CD8-positive, alpha-beta memory T cell (primary cell): ENCODE measurements at regions not wholly inside any gene's neighbourhood (a gene's known extent, or its start where the extent isn't known, plus 50 kb on each side); places are given as distances from the start of the nearest gene placed in this dataset.
"Not testable (repeated sequence)": the region's sequence is repeated elsewhere in the genome, so short reads cannot be mapped to it uniquely, and the experiment has no call there.

ENCODE experiments used
- CTCF ChIA-PET: fragments of 350-600 bp; sonication (Branson Sonifier 250); formaldehyde crosslinking; loops from one replicate; lab custom pipeline; 2021; ENCODE audit warnings: antibody characterized with exemption; lab: Charles Lee
- POLR2A ChIA-PET: fragments of 350-600 bp; sonication (Branson Sonifier 250); formaldehyde crosslinking; loops from one replicate; lab custom pipeline; 2021; ENCODE audit warnings: antibody characterized with exemption; lab: Charles Lee
- DNase-seq, 5 donors: peaks; one replicate each; pipeline versions ENCODE4 v3.0.0 to v3.0.0-alpha.2; 2020 to 2022; ENCODE audit warnings: mixed read lengths in 1 of 5
- H3K27ac ChIP-seq: one replicate; pipeline ENCODE4 v1.7.0; 2013; ENCODE audit warnings: low read depth, mild to moderate bottlenecking, low read length, moderate library complexity
- H3K27me3 ChIP-seq: 2 replicates; pipeline ENCODE4 v1.7.0; 2013; ENCODE audit warnings: low read length, mild to moderate bottlenecking; ENCODE audit not compliant: insufficient read depth, poor library complexity, severe bottlenecking
- H3K36me3 ChIP-seq: 2 replicates; pipeline ENCODE4 v1.7.0; 2013; ENCODE audit warnings: mild to moderate bottlenecking, low read length, moderate library complexity; ENCODE audit not compliant: insufficient read depth
- H3K4me1 ChIP-seq: 2 replicates; pipeline ENCODE4 v1.7.0; 2013; ENCODE audit warnings: mild to moderate bottlenecking, low read length, moderate library complexity; ENCODE audit not compliant: insufficient read depth
- H3K4me3 ChIP-seq: 2 replicates; pipeline ENCODE4 v1.7.0; 2013; ENCODE audit warnings: mild to moderate bottlenecking, low read length
- H3K9me3 ChIP-seq: 2 replicates; pipeline ENCODE4 v1.7.0; 2013; ENCODE audit warnings: mild to moderate bottlenecking, low read length
- H3K27ac Mint-ChIP-seq, 8 donors: one replicate each; pipeline ENCODE4 v1.8.0; 2020 to 2021; ENCODE audit warnings: mixed read lengths in 8 of 8, mild to moderate bottlenecking in 6 of 8, inconsistent platforms in 3 of 8, moderate library complexity in 3 of 8
- H3K27me3 Mint-ChIP-seq, 2 donors: one replicate each; pipeline ENCODE4 v1.8.0; 2020 to 2021; ENCODE audit warnings: mixed read lengths in 2 of 2, mild to moderate bottlenecking in 1 of 2, moderate library complexity in 1 of 2
- H3K36me3 Mint-ChIP-seq, 3 donors: one replicate each; pipeline ENCODE4 v1.8.0; 2020 to 2021; ENCODE audit warnings: mixed read lengths in 3 of 3, inconsistent platforms in 1 of 3, mild to moderate bottlenecking in 1 of 3
- H3K4me1 Mint-ChIP-seq, 3 donors: one replicate each; pipeline ENCODE4 v1.8.0; 2020 to 2021; ENCODE audit warnings: mixed read lengths in 3 of 3, inconsistent platforms in 1 of 3, mild to moderate bottlenecking in 1 of 3
- H3K4me3 Mint-ChIP-seq, 7 donors: one replicate each; pipeline ENCODE4 v1.8.0; 2020 to 2021; ENCODE audit warnings: mixed read lengths in 7 of 7, mild to moderate bottlenecking in 6 of 7, moderate library complexity in 4 of 7, inconsistent platforms in 2 of 7
- H3K9me3 Mint-ChIP-seq, 5 donors: one replicate each; pipeline ENCODE4 v1.8.0; 2020 to 2022; ENCODE audit warnings: mixed read lengths in 5 of 5, mild to moderate bottlenecking in 3 of 5, moderate library complexity in 2 of 5, inconsistent platforms in 1 of 5

- peaks cover 8 to 25% (median 20%) of the 10 kb centered on the region in 5 donors for H3K9me3 Mint-ChIP-seq
- Histone ChIP-seq H3K4me1 (no peaks in the 10 kb centered on the region), H3K9me3 (no peaks in the 10 kb centered on the region), H3K27me3 (no peaks in the 10 kb centered on the region), H3K27ac (no peak overlapping the region), H3K4me3 (no peak overlapping the region), H3K36me3 (no peaks in the 10 kb centered on the region)
- no peak overlapping the region for H3K27ac Mint-ChIP-seq
- DNase-seq, result no peak
- no peaks in the 10 kb centered on the region for H3K27me3 Mint-ChIP-seq
- peaks cover 19 to 30% (median 22%) of the 10 kb centered on the region in 3 donors for H3K4me1 Mint-ChIP-seq
- no peak overlapping the region for H3K4me3 Mint-ChIP-seq
- POLR2A ChIA-PET, result no interaction called here
- CTCF ChIA-PET, result no interaction called here
- peaks cover 3 to 63% (median 12%) of the 10 kb centered on the region in 3 donors for H3K36me3 Mint-ChIP-seq
These were observed 139.1 kb upstream of the ARG1 start for GRCh38 chr6:131433927-131434326.

GRCh38 chr6:131436358-131436757 lies 136.7 kb upstream of the ARG1 start:
- no peak overlapping the region for H3K4me3 ChIP-seq
- ChIA-PET CTCF (no interaction called here), POLR2A (no interaction called here)
- no peak overlapping the region for H3K27ac ChIP-seq
- H3K4me1 Mint-ChIP-seq, result peaks cover 26 to 39% (median 28%) of the 10 kb centered on the region in 3 donors
- DNase-seq, result no peak
- H3K4me3 Mint-ChIP-seq, result peak overlapping the region in 1 of 7 donors; percentile 9
- peak overlapping the region in 1 of 8 donors; percentile 23 for H3K27ac Mint-ChIP-seq
- peaks cover 3 to 66% (median 11%) of the 10 kb centered on the region in 3 donors for H3K36me3 Mint-ChIP-seq
- H3K27me3 Mint-ChIP-seq, result no peaks in the 10 kb centered on the region
- no peaks in the 10 kb centered on the region for H3K27me3 ChIP-seq
- peaks cover 8 to 24% (median 20%) of the 10 kb centered on the region in 5 donors for H3K9me3 Mint-ChIP-seq
- no peaks in the 10 kb centered on the region for H3K36me3 ChIP-seq
- H3K9me3 ChIP-seq, result no peaks in the 10 kb centered on the region
- no peaks in the 10 kb centered on the region for H3K4me1 ChIP-seq

GRCh38 chr6:131443014-131443413 lies 130.0 kb upstream of the ARG1 start:
- peaks cover 0 to 1% of the 10 kb centered on the region in 2 donors for H3K27me3 Mint-ChIP-seq
- H3K4me3 Mint-ChIP-seq, result peak overlapping the region; percentile 28 to 96 (median 82)
- H3K9me3 Mint-ChIP-seq, result peaks cover 0 to 3% (median 0%) of the 10 kb centered on the region in 5 donors
- ChIA-PET POLR2A (no interaction called here), CTCF (no interaction called here)
- Histone ChIP-seq H3K4me3 (peak overlapping the region; percentile 68), H3K27ac (no peak overlapping the region), H3K36me3 (no peaks in the 10 kb centered on the region), H3K27me3 (no peaks in the 10 kb centered on the region), H3K9me3 (no peaks in the 10 kb centered on the region), H3K4me1 (peaks cover 13% of the 10 kb centered on the region)
- peaks cover 1 to 26% (median 2%) of the 10 kb centered on the region in 3 donors for H3K36me3 Mint-ChIP-seq
- H3K27ac Mint-ChIP-seq, result peak overlapping the region in 6 of 8 donors; percentile 7 to 94 (median 58)
- H3K4me1 Mint-ChIP-seq, result peaks cover 26 to 43% (median 33%) of the 10 kb centered on the region in 3 donors
- DNase-seq, result no peak

- Mint-ChIP-seq H3K4me3 (peak overlapping the region; percentile 54 to 96 (median 82)), H3K36me3 (peaks cover 1 to 21% (median 2%) of the 10 kb centered on the region in 3 donors), H3K27ac (peak overlapping the region in 7 of 8 donors; percentile 64 to 94 (median 77)), H3K27me3 (peaks cover 0 to 1% of the 10 kb centered on the region in 2 donors), H3K9me3 (peaks cover 0 to 2% (median 0%) of the 10 kb centered on the region in 5 donors), H3K4me1 (peaks cover 26 to 39% (median 33%) of the 10 kb centered on the region in 3 donors)
- ChIA-PET CTCF (no interaction called here), POLR2A (no interaction called here)
- H3K4me1 ChIP-seq, result peaks cover 13% of the 10 kb centered on the region
- H3K9me3 ChIP-seq, result no peaks in the 10 kb centered on the region
- no peaks in the 10 kb centered on the region for H3K36me3 ChIP-seq
- H3K4me3 ChIP-seq, result peak overlapping the region; percentile 68
- no peaks in the 10 kb centered on the region for H3K27me3 ChIP-seq
- DNase-seq, result peak in 1 of 5 donors; percentile 48
- no peak overlapping the region for H3K27ac ChIP-seq
These were observed 129.5 kb upstream of the ARG1 start for GRCh38 chr6:131443514-131443913.

GRCh38 chr6:131445356-131445755 lies 127.7 kb upstream of the ARG1 start:
- not testable (repeated sequence) for H3K27me3 ChIP-seq, H3K4me3 ChIP-seq, H3K27ac Mint-ChIP-seq, H3K9me3 Mint-ChIP-seq, H3K27ac ChIP-seq, H3K9me3 ChIP-seq, H3K27me3 Mint-ChIP-seq, H3K4me3 Mint-ChIP-seq, H3K36me3 Mint-ChIP-seq, DNase-seq, H3K36me3 ChIP-seq
- H3K4me1 Mint-ChIP-seq, result peaks cover 18 to 27% (median 23%) of the 10 kb centered on the region in 3 donors
- CTCF ChIA-PET, result interaction anchor here (0.8 kb wide), 1 partner anchor 15 kb away, joined by 3 read pairs; no protein-coding TSS in a partner anchor
- peaks cover 13% of the 10 kb centered on the region for H3K4me1 ChIP-seq
- POLR2A ChIA-PET, result interaction anchor here (0.6 kb wide), 1 partner anchor 15 kb away, joined by 3 read pairs; no protein-coding TSS in a partner anchor

- Histone ChIP-seq H3K4me1 (no peaks in the 10 kb centered on the region), H3K9me3 (no peaks in the 10 kb centered on the region), H3K4me3 (no peak overlapping the region), H3K27ac (no peak overlapping the region), H3K36me3 (no peaks in the 10 kb centered on the region), H3K27me3 (no peaks in the 10 kb centered on the region)
- peaks cover 7 to 11% (median 9%) of the 10 kb centered on the region in 3 donors for H3K4me1 Mint-ChIP-seq
- peaks cover 0 to 4% (median 0%) of the 10 kb centered on the region in 3 donors for H3K36me3 Mint-ChIP-seq
- H3K27me3 Mint-ChIP-seq, result no peaks in the 10 kb centered on the region
- ChIA-PET CTCF (no interaction called here), POLR2A (no interaction called here)
- DNase-seq, result no peak
- H3K4me3 Mint-ChIP-seq, result no peak overlapping the region
- H3K27ac Mint-ChIP-seq, result no peak overlapping the region
- H3K9me3 Mint-ChIP-seq, result peaks cover 0 to 3% (median 0%) of the 10 kb centered on the region in 5 donors
These were observed 122.2 kb upstream of the ARG1 start for GRCh38 chr6:131450861-131451260.

GRCh38 chr6:131451321-131452144 lies 121.5 kb upstream of the ARG1 start:
- Mint-ChIP-seq H3K27ac (no peak overlapping the region), H3K36me3 (no peaks in the 10 kb centered on the region), H3K4me3 (no peak overlapping the region), H3K4me1 (peaks cover 7 to 11% (median 9%) of the 10 kb centered on the region in 3 donors), H3K9me3 (peaks cover 0 to 2% (median 0%) of the 10 kb centered on the region in 5 donors), H3K27me3 (no peaks in the 10 kb centered on the region)
- ChIA-PET POLR2A (no interaction called here), CTCF (interaction anchor here (0.9 to 2.0 kb wide), 2 partner anchors 91 to 252 kb away, joined by 3 to 5 read pairs; no protein-coding TSS in a partner anchor)
- no peaks in the 10 kb centered on the region for H3K36me3 ChIP-seq
- H3K27me3 ChIP-seq, result no peaks in the 10 kb centered on the region
- no peaks in the 10 kb centered on the region for H3K9me3 ChIP-seq
- no peak overlapping the region for H3K4me3 ChIP-seq
- H3K4me1 ChIP-seq, result no peaks in the 10 kb centered on the region
- DNase-seq, result peak in 1 of 5 donors; percentile 11
- H3K27ac ChIP-seq, result no peak overlapping the region

- Mint-ChIP-seq H3K36me3 (no peaks in the 10 kb centered on the region), H3K4me1 (peaks cover 7 to 11% (median 9%) of the 10 kb centered on the region in 3 donors), H3K27ac (no peak overlapping the region), H3K27me3 (no peaks in the 10 kb centered on the region), H3K9me3 (peaks cover 0 to 2% (median 0%) of the 10 kb centered on the region in 5 donors), H3K4me3 (no peak overlapping the region)
- POLR2A ChIA-PET, result no interaction called here
- DNase-seq, result no peak
- Histone ChIP-seq H3K9me3 (no peaks in the 10 kb centered on the region), H3K4me1 (no peaks in the 10 kb centered on the region), H3K4me3 (no peak overlapping the region), H3K27me3 (no peaks in the 10 kb centered on the region), H3K36me3 (no peaks in the 10 kb centered on the region), H3K27ac (no peak overlapping the region)
- CTCF ChIA-PET, result no interaction called here
These were observed 119.2 kb upstream of the ARG1 start for GRCh38 chr6:131453803-131454202.
